HG03025 (cell line): ENCODE measurements at regions not wholly inside any gene's neighbourhood (a gene's known extent, or its start where the extent isn't known, plus 50 kb on each side); places are given as distances from the start of the nearest gene placed in this dataset.
"Not testable (repeated sequence)": the region's sequence is repeated elsewhere in the genome, so short reads cannot be mapped to it uniquely, and the experiment has no call there.

Source experiments
- ATAC-seq: cut with Tn5 transposase; IDR thresholded peaks from one replicate; pipeline ENCODE4 v1.9.1; 2021; ENCODE audit warnings: mild to moderate bottlenecking, moderate library complexity; ENCODE audit not compliant: unreplicated experiment, low FRiP score

DNA sequence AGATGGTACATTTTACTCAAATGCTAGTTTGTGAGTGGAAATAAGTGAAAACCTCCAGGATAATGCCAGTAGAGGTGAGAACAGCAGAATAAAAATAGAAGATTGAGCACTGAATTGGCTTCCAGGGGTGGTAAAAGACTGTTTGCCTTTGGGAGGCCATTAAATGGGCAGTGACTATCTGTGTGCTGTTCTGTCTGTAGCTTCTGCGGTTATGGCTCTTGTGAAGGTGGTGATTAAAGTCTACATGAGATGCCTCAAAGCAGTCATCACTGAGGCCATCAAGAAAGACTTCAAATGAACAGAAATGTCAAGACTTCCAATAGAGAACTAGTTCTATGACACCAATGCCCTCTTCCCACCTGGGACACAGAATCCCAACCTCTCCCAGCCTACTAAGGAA lies 108.8 kb downstream of the EFHB start:
- no peak for ATAC-seq

DNA sequence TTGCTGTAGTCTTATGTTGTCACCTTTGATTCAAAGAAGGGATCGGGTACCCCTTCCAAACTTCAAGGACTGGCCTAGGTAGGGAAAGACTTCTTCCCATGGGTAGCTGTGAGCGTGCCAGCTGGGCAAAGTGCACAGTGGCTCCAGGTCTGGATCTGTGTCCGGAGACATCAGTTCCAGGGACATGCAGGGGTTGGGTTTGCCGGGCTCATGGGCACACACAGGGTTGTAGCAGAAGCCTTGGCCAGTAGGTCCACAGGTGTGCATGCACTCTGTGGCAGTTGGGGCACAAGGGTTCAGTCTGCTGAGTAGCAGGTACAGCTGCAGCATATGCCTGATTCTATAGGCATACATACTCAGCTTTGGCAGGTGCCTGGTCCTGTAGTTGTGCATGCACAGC lies 111.2 kb downstream of the EFHB start:
- ATAC-seq, result no peak

DNA sequence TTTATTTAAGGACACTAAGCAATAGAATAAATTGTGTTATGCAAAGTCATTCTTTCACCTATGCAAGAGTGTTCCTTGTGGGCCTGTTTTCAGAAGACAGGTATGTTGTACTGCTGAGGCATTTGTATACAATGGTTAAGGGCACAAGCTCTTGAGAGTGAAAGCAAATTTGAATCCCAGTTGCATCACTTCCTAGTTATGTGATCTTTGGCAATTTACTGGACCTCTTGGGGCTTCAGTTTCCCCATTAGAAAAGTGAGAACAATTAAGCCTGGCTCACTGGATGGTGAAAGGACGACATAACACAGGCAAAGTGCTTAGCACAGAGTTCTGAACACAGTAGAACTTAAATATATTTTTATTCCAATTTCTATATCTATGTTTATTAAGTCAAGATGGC lies 117.4 kb downstream of the EFHB start:
- ATAC-seq, result no peak

DNA sequence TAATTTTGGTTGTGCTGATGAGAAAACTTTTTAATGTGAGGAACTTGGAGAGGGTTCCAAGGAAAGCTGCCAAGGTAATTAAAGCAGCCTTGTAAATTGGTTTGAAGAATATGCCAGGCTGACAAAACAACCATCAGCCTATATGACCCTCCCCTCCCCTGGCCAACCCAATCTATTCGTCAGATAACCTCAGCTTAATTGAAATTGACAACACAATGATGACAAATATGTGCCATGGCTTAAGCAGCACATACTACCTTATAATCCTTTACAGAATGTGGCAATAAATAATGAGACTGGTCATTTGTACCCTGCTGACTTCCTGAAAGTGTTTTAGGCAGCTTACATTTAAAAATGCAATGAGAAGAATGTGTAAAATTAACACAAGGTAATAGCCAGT lies 118.2 kb downstream of the EFHB start:
- ATAC-seq, result no peak

DNA sequence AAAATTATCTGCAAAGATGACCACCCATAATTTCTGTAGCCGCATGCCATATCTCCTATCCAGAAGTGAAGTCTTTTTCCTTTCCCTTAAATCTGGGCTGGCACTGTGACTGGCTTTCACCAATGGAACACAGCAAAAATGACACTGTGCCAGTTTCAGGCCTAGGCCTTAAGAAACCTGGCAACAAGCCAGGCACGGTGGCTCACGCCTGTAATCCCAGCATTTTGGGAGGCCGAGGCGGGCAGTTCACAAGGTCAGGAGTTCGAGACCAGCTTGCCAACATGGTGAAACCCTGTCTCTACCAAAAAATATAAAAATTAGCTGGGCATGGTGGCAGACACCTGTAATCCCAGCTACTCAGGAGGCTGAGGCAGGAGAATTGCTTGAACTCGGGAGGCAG lies 120.3 kb downstream of the EFHB start:
- not testable (repeated sequence) for ATAC-seq

DNA sequence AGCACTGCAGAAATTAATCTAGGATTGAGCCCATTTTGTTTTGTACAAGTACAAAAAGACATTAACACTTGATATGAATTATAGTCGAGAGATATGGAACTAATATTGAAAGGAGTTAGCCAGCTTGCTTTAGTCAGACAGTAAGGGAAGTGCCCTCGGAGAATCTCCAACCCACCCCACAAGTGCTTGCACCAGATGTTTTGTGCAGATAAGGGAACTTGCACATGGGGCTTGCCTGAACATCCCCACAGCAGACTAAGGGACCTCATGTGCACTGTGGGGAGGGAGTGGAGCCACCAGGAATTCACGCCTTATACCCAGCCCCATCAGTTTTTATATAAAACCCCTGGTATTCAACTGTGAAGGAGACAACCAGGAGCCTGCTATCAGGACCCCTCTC lies 122.3 kb downstream of the EFHB start:
- no peak for ATAC-seq

DNA sequence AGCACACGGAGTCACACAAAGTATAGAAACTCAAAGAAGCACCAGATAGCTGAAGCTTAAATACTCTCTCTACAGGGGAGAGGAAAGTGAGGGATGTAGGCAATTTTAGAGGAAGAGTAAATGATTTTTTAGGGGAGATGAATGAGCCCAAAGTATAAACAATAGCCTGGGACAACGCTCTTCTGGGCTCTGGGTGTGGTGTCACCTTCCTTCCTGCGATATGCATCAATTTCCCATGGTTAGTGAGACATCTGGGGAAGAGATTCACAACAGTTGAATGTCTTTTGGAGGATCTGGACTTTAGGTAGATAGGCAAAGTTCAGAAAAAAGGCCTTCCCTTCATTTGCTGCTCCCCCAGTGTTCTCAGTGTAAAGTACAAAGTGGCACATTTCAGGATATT lies 125.2 kb downstream of the EFHB start:
- ATAC-seq, result no peak

DNA sequence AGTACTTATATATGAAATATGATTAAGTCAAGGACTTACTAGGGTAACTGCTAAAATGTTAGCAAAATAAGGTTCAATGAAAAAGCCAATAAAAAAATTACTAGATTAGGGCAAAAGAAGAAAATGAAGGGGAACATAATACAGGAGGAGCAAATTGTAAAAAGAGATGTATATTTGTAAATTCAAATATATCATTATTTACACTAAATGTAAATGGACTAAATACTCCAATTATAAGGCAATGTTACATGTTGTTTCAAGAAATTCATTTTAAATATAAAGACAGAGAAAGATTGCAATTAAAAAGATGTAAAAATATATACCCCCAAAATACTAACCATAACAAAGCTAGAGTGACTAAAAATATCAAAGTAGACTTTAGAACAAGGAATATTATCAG lies 134.1 kb downstream of the EFHB start:
- ATAC-seq, result no peak

DNA sequence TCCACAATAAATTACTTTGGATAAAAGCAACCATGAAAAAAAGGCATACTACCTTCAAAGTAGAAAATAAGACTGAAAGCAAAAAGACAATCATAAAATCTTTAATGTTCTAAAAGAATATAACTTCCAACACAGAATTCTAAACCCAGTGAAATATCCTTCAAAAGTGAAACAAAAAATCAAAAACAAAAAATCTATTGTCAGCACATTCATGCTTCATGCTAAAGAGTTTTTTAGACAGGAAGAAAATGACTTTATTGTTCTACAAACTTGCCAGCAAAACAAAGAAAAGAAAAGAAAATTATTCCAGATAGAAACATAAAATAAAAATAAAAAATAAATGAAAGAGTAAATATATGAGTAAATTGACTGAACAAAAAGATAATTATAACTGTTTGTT lies 134.9 kb downstream of the EFHB start:
- no peak for ATAC-seq

DNA sequence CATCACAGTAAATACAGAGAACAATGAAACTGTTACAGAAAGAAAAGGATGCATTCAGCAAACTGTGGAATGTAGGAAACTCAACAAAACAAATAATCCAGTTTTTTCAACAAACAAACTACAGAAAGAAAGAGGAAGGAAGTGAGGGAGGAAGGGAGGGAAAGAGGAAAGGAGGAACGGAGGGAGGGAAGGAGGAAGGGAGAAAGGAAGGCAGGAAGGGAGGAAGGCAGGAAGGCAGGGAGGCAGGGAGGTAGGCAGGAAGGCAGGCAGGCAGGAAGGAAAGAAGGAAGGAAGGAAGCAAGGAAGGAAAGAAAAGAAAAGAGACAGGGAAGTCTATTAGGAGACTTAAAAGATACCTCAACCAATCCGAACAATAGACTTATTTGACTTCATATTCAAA lies 135.7 kb downstream of the EFHB start:
- ATAC-seq, result no peak

DNA sequence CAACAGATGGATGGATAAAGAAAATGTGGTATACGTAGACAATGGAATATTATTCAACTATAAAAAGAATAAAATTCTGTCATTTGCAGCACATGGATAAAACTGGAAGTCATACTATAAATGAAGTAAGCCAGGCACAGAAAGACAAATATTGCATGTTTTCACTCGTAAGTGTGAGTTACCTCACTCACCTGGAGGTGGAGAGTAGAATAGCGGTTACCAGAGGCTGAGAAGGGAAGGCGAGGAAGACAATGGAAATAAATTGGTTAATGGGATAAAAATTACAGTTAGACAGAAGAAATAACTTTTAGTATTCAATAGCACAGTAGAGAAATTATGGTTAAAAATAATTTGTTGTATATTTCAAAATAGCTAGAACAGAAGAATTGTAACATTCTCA lies 141.6 kb downstream of the EFHB start:
- no peak for ATAC-seq

DNA sequence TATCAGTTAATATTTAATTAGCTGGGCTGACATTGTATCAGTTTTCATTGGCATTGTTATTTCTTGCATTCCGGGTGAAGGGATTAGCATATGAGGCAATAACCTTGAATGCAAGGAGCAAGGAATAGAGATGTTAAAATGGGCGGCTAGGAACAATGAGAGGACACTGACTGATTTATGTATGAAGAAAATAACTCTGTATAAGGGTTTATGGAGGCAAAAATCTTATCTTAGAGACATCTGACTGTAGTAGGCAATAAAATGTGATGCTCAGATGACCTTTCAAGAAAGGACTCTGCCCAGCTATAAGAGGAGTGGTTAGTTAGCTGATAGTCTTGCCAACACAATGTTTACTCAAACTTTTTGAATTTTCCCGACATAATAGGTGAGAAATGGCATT lies 158.3 kb downstream of the EFHB start:
- ATAC-seq, result no peak

DNA sequence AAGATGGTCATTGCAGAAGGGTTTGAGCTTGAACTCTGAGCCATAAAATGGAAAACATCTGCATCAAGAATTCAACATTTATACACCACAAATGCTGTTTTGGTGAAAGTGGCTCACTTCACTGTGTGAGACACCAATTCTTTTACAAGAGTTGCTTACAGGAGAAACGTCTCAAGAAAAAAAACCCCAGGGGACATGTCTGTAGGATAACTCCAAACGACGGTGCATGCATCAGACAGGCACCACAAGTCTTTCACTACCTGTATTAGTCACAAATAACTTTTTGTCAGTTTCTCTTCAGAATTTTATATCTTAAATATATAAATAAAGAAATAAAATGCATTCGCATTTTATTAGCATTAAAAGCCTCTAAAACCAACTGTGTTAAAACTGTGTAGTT lies 164.3 kb downstream of the EFHB start:
- ATAC-seq, result no peak

DNA sequence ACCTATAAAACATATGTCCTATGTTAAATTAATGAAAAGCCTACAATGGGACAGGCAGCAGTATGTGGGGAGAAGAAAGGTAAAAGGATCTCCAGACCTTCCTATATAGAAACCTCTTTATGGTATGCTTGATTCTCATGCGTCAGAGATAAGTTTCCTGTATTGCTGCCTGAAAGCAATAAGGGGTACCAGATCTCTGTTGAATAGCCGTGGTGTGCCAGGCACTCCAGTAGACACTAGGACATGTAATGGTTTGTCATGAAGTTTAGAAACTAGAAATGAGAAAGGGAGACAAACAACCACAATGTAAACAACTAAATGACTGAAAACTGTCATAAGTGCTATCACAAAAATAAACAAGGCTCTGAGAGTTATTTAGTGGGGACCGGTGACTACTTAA lies 168.1 kb downstream of the EFHB start:
- ATAC-seq, result no peak

DNA sequence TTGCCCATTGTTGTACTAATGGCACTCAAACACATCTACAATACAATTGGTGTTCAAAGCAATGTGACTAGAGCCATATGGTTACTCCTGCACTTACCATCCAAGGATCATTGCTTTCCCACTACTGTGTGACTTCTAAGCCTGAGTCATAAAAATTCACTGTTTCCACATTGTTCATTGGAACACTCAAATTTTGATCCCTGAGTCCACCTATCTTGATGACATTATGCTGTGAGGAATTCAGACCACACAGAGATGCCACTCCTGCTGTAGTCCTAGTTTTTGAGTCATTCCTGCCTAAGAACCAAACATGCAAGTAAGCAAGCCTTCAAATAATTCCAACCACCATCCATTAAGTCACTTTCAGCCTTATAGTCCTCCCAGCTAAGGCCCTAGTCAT lies 176.2 kb downstream of the EFHB start:
- no peak for ATAC-seq

DNA sequence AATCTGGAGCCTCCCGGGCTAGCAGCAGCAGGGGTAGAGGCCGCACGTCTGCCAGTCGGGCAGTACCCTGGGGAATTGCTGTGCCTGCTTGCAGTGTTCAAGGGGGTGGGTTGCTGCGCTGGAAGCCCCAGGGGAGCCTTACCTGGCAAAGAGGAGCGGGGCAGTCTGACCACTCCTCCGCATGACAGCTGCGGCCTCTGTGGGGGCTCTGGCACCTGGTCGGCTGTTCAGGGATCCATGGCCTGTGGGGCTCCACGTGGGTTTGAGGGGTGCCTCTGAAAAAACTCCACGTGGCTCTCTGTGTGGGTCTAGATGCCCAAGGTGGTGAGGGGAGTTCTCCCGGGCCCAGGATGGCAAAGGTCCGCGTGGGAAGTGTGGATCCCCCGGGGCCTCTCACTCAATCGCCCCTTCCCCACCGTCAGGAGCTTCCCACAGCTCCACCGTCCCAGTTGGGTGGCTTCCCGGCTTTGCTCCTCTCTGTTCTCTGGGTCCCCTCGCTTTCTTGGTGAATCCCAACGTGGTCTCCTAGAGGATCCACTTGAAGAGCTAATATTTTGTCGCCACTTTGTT lies 184.5 kb downstream of the EFHB start:
- no peak for ATAC-seq

DNA sequence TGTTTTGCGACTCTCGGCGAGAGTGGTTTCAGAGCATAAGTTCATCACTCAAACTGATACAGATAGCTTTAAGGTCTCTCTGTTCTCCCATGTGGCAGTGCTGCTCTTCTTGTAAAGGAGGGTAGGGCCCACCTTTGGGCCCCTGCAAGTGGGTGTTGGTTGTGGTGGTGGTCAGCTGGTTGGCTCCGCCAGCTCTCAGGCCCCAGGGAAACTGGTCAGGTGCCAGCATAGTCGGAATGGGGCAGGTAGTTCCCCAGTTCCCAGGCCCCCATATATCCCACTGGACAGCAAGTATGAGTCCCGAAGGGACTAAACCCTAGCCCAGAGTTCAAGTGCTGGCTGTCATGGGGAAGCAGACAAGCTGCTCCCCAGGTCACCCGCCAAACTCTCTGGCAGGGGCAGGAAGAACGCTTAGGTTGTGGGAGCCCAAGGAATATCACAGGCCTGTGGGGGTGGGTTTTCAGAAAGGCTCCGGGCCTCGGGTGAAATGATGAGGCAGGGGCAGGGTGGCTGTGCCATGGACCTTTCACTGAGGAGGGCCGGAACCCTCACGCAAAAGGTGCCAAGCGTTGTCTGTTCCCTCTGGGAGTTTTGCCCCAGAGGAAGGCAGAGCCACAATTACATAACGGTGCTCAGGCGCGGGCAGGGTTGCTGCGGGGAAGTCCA lies 185.1 kb downstream of the EFHB start:
- ATAC-seq, result no peak

DNA sequence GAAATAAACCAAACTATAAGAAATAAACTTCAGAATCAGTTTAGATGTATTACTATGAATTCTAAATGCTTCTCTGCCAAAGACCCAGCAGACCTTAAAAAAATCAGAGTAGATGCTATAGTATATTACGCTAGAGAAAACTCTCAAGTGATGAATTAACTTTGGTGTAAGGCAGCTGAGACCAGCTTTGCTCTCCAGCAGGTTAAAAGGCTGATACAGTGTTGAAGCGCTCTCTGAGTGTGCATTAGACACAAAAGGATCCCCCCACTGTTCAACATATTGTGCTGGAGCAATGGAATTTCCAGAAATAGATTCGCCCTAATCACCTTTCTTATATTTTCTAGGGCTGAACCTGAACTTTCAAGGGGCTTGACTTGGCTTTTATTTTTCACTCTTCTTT lies 190.0 kb downstream of the EFHB start:
- ATAC-seq, result no peak

DNA sequence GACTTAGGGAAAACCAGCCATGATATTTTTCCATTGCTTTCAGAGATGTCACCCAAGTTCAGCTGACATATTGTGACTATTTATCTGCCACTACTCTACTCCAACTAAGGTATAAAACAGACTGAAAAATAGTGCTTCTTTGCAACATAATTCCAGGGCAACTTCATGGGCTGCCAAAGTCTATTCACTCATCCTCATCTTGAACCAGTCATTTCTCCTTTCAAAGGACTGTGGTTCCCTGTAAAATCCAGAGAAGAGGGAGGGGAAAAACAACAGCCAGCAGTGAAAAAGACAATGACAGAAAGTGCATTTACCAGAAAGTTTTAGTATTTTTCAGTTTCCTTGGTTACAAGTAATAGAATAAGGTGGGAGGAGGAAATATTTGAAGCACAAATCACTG lies 191.1 kb downstream of the EFHB start:
- no peak for ATAC-seq

DNA sequence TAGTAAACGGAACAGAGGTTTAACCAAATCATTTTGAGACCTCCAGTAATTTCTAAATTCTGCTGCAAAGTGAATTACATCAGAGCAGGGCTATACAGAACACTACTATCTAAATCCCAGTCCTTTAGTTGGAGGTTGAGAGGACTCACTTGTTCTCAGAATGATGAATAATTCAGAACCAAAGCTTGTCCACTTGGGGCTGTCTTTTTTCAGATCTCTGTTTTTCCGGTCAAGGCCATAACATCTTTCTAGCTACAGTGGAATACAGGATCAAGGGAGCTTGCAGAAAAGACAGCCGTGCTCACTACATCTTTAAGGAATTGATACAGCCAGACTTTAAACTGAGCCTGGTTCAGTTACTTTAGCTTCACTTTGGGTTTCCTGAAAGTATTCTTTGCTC lies 194.5 kb downstream of the EFHB start:
- ATAC-seq, result no peak

DNA sequence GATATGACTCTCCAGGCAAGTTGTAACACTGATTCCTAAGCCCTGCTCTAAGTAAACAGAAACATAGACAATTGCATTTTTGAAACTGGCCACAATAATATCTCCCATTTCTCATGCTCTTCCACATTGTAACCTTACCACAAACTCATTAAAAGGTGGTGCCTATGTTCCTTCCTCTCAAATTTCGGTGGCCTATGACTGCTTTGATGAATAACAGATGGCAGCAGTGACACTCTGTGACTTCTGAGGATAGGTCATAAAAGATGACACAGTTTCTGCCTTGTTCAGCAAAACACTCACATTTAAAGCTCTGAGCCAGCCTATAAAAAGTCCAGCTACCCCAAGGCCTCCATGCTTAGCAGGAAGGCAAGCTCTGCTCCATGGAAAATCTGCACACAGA lies 195.2 kb downstream of the EFHB start:
- ATAC-seq, result no peak

DNA sequence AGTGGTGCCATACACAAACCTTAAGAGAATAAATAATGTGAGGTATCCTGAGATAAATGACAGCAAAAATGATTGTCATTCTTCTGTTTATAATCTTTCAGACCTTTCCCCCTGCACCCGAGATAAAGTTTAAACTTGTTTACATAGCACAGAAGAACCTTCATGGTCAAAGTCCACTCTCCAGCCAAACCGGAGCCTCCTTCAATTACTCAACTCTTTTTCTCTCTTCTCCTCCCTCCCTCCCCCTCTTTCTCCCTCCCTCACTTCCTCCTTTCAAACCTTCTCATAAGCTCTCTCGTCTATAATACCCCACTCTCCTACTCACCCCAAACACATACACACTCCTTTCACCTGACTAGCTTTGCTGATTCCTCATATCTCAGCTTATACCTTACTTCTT lies 198.9 kb downstream of the EFHB start:
- ATAC-seq, result no peak

DNA sequence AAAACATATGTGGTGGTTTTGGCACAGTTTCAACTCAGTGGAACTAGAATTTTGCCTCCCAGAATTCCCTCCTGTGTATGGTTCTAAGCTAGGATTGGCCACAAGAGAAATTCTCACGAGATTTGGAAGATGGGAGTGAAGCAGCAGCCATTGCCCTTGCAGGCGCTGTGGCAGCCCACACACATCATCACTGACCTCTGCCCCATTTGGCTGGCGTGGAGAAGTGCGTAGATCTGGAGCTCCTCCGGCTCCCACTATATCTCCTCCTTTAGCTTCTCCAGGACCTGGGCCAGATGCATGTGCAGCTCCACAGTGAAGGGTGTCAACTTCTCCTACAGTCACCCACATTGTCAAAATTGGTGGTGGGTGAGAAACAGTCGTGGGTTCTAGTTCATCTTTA lies 199.6 kb downstream of the EFHB start:
- no peak for ATAC-seq
